ENCODE measurements at regions not wholly inside any gene's neighbourhood (a gene's known extent, or its start where the extent isn't known, plus 50 kb on each side); places are given as distances from the start of the nearest gene placed in this dataset.

GRCh38 chr2:128438586-128438985 is 119.9 kb upstream of the HS6ST1 start:
- H3K9me3 ChIP-seq (ENCODE audit: control insufficient read depth, low read length) = no peaks in the 10 kb centered on the region
- H3K4me1 ChIP-seq = no peaks in the 10 kb centered on the region
- H3K36me3 ChIP-seq (ENCODE audit: control insufficient read depth, insufficient read depth, low read length) = no peaks in the 10 kb centered on the region
- H3K9ac ChIP-seq = no peak overlapping the region
- no peak overlapping the region for H3K27ac ChIP-seq
- no peak overlapping the region for H3K4me3 ChIP-seq (ENCODE audit: low read depth, low read length)
- no peaks in the 10 kb centered on the region for H3K27me3 ChIP-seq (ENCODE audit: control insufficient read depth, insufficient read depth, low read length)
- no peak for TF ChIP-seq CTCF (IDR thresholded peaks at IDR 0.05)
- no peaks in the 10 kb centered on the region for H3K79me2 ChIP-seq
- H2AFZ ChIP-seq = no peak overlapping the region
- H3K4me2 ChIP-seq (ENCODE audit: low read length) = no peak overlapping the region

- Histone ChIP-seq H3K9ac (no peak overlapping the region), H3K9me3 (ENCODE audit: control insufficient read depth, low read length) (no peaks in the 10 kb centered on the region), H3K27me3 (ENCODE audit: control insufficient read depth, insufficient read depth, low read length) (no peaks in the 10 kb centered on the region), H3K36me3 (ENCODE audit: control insufficient read depth, insufficient read depth, low read length) (no peaks in the 10 kb centered on the region), H3K27ac (no peak overlapping the region), H3K4me2 (ENCODE audit: low read length) (no peak overlapping the region), H3K4me1 (no peaks in the 10 kb centered on the region), H3K4me3 (ENCODE audit: low read depth, low read length) (no peak overlapping the region), H3K79me2 (no peaks in the 10 kb centered on the region), H2AFZ (no peak overlapping the region)
- no peak for TF ChIP-seq CTCF (IDR thresholded peaks at IDR 0.05)
Observed at GRCh38 chr2:128439031-128439790, 120.5 kb upstream of the HS6ST1 start.

GRCh38 chr2:128439791-128440665 is 121.4 kb upstream of the HS6ST1 start:
- H3K4me2 ChIP-seq (ENCODE audit: low read length) = no peak overlapping the region
- H2AFZ ChIP-seq = no peak overlapping the region
- no peaks in the 10 kb centered on the region for H3K36me3 ChIP-seq (ENCODE audit: control insufficient read depth, insufficient read depth, low read length)
- no peak overlapping the region for H3K4me3 ChIP-seq (ENCODE audit: low read depth, low read length)
- H3K79me2 ChIP-seq = no peaks in the 10 kb centered on the region
- no peaks in the 10 kb centered on the region for H3K9me3 ChIP-seq (ENCODE audit: control insufficient read depth, low read length)
- no peak for TF ChIP-seq CTCF (IDR thresholded peaks at IDR 0.05)
- no peaks in the 10 kb centered on the region for H3K4me1 ChIP-seq
- no peaks in the 10 kb centered on the region for H3K27me3 ChIP-seq (ENCODE audit: control insufficient read depth, insufficient read depth, low read length)
- H3K9ac ChIP-seq = no peak overlapping the region
- H3K27ac ChIP-seq = no peak overlapping the region

- Histone ChIP-seq H3K27me3 (ENCODE audit: control insufficient read depth, insufficient read depth, low read length) (no peaks in the 10 kb centered on the region), H3K9me3 (ENCODE audit: control insufficient read depth, low read length) (no peaks in the 10 kb centered on the region), H3K79me2 (no peaks in the 10 kb centered on the region), H3K36me3 (ENCODE audit: control insufficient read depth, insufficient read depth, low read length) (no peaks in the 10 kb centered on the region), H3K4me1 (no peaks in the 10 kb centered on the region), H3K9ac (no peak overlapping the region), H3K4me3 (ENCODE audit: low read depth, low read length) (no peak overlapping the region), H3K4me2 (ENCODE audit: low read length) (no peak overlapping the region), H3K27ac (no peak overlapping the region), H2AFZ (no peak overlapping the region)
- no peak for TF ChIP-seq CTCF (IDR thresholded peaks at IDR 0.05)
Observed at GRCh38 chr2:128440666-128441340, 122.1 kb upstream of the HS6ST1 start.

All from parathyroid adenoma (tissue), 2 donors.